Neural crest cell (in vitro differentiated cells): ENCODE measurements at regions not wholly inside any gene's neighbourhood (a gene's known extent, or its start where the extent isn't known, plus 50 kb on each side); places are given as distances from the start of the nearest gene placed in this dataset.

Experiments used
- DNase-seq: peaks from one replicate; pipeline ENCODE4 v3.0.0; 2021; ENCODE audit warnings: low read depth, mixed read lengths, low spot score
- H3K27ac Mint-ChIP-seq: one replicate; pipeline ENCODE4 v1.8.0; 2021; ENCODE audit warnings: mild to moderate bottlenecking, mixed read lengths; ENCODE audit not compliant: unreplicated experiment
- H3K27me3 Mint-ChIP-seq: 2 replicates; pipeline ENCODE4 v1.8.0; 2021; ENCODE audit warnings: low read depth, mild to moderate bottlenecking, mixed read lengths
- H3K36me3 Mint-ChIP-seq: 2 replicates; pipeline ENCODE4 v1.8.0; 2021; ENCODE audit warnings: low read depth, mild to moderate bottlenecking, mixed read lengths
- H3K4me1 Mint-ChIP-seq: 2 replicates; pipeline ENCODE4 v1.8.0; 2021; ENCODE audit warnings: mixed read lengths
- H3K4me3 Mint-ChIP-seq: one replicate; pipeline ENCODE4 v1.8.0; 2021; ENCODE audit warnings: mild to moderate bottlenecking, mixed read lengths
- H3K9me3 Mint-ChIP-seq: 2 replicates; pipeline ENCODE4 v1.8.0; 2021; ENCODE audit warnings: mixed read lengths
- CTCF ChIP-seq: fragments of 200-600 bp; sonication (generic); conservative IDR thresholded peaks from 2 replicates; pipeline ENCODE4 v1.5.0; 2021; ENCODE audit warnings: antibody characterized with exemption, mild to moderate bottlenecking

GRCh38 chr7:88700725-88701124 is 58.8 kb upstream of the ZNF804B start:
- no peak overlapping the region for H3K4me3 Mint-ChIP-seq
- H3K27ac Mint-ChIP-seq = no peak overlapping the region
- DNase-seq = no peak
- no peaks in the 10 kb centered on the region for H3K9me3 Mint-ChIP-seq
- TF ChIP-seq CTCF = no peak
- H3K27me3 Mint-ChIP-seq = no peaks in the 10 kb centered on the region
- no peaks in the 10 kb centered on the region for H3K36me3 Mint-ChIP-seq
- H3K4me1 Mint-ChIP-seq = no peaks in the 10 kb centered on the region

GRCh38 chr7:88694207-88694606 is 65.3 kb upstream of the ZNF804B start:
- Mint-ChIP-seq H3K27me3 (no peaks in the 10 kb centered on the region), H3K4me3 (no peak overlapping the region), H3K27ac (no peak overlapping the region), H3K36me3 (no peaks in the 10 kb centered on the region), H3K9me3 (no peaks in the 10 kb centered on the region), H3K4me1 (no peaks in the 10 kb centered on the region)
- DNase-seq = no peak
- TF ChIP-seq CTCF = no peak

GRCh38 chr7:88693131-88693530 is 66.4 kb upstream of the ZNF804B start:
- Mint-ChIP-seq H3K36me3 (no peaks in the 10 kb centered on the region), H3K27me3 (no peaks in the 10 kb centered on the region), H3K27ac (no peak overlapping the region), H3K9me3 (no peaks in the 10 kb centered on the region), H3K4me1 (no peaks in the 10 kb centered on the region), H3K4me3 (no peak overlapping the region)
- TF ChIP-seq CTCF = no peak
- no peak for DNase-seq

- Mint-ChIP-seq H3K27me3 (no peaks in the 10 kb centered on the region), H3K27ac (no peak overlapping the region), H3K4me3 (no peak overlapping the region), H3K36me3 (no peaks in the 10 kb centered on the region), H3K4me1 (no peaks in the 10 kb centered on the region), H3K9me3 (no peaks in the 10 kb centered on the region)
- no peak for DNase-seq
- TF ChIP-seq CTCF = no peak
These were observed 67.0 kb upstream of the ZNF804B start for GRCh38 chr7:88692493-88692892.

GRCh38 chr7:88689821-88690220 is 69.7 kb upstream of the ZNF804B start:
- no peaks in the 10 kb centered on the region for H3K9me3 Mint-ChIP-seq
- H3K4me1 Mint-ChIP-seq = no peaks in the 10 kb centered on the region
- no peaks in the 10 kb centered on the region for H3K36me3 Mint-ChIP-seq
- no peak overlapping the region for H3K27ac Mint-ChIP-seq
- H3K27me3 Mint-ChIP-seq = no peaks in the 10 kb centered on the region
- H3K4me3 Mint-ChIP-seq = no peak overlapping the region
- no peak for DNase-seq
- no peak for TF ChIP-seq CTCF

GRCh38 chr7:88688222-88688621 is 71.3 kb upstream of the ZNF804B start:
- Mint-ChIP-seq H3K9me3 (no peaks in the 10 kb centered on the region), H3K4me3 (no peak overlapping the region), H3K27ac (no peak overlapping the region), H3K4me1 (no peaks in the 10 kb centered on the region), H3K27me3 (no peaks in the 10 kb centered on the region), H3K36me3 (no peaks in the 10 kb centered on the region)
- DNase-seq = no peak
- TF ChIP-seq CTCF = no peak
